SJCRH30 (cell line): ENCODE measurements at regions not wholly inside any gene's neighbourhood (a gene's known extent, or its start where the extent isn't known, plus 50 kb on each side); places are given as distances from the start of the nearest gene placed in this dataset.
A peak's percentile ranks its signal among the peaks of the same experiment; 100 is the strongest.

Experiments
- DNase-seq, 2 experiments: peaks; one replicate each; pipeline ENCODE4 v3.0.0-alpha.2; 2015 to 2020
- H3K27ac ChIP-seq: fragments of 250-450 bp; sonication (Bioruptor Pico); 2 replicates; pipeline ENCODE4 v1.5.1; 2020; ENCODE audit warnings: mild to moderate bottlenecking, moderate library complexity
- H3K27me3 ChIP-seq: fragments of 250-450 bp; sonication (Bioruptor Pico); 2 replicates; pipeline ENCODE4 v1.5.1; 2020; ENCODE audit warnings: mild to moderate bottlenecking, moderate library complexity
- H3K36me3 ChIP-seq: fragments of 250-450 bp; sonication (Bioruptor Pico); 2 replicates; pipeline ENCODE4 v1.5.1; 2020; ENCODE audit warnings: mild to moderate bottlenecking, moderate library complexity
- H3K4me1 ChIP-seq: fragments of 250-450 bp; sonication (Bioruptor Pico); 2 replicates; pipeline ENCODE4 v1.5.1; 2020; ENCODE audit warnings: mild to moderate bottlenecking, moderate library complexity
- H3K4me3 ChIP-seq: fragments of 250-450 bp; sonication (Bioruptor Pico); 2 replicates; pipeline ENCODE4 v1.5.1; 2020; ENCODE audit warnings: mild to moderate bottlenecking, moderate library complexity
- H3K9me3 ChIP-seq: fragments of 250-450 bp; sonication (Bioruptor Pico); replicated peaks from 2 replicates; pipeline ENCODE4 v1.5.1; 2020; ENCODE audit warnings: mild to moderate bottlenecking, moderate library complexity

DNA sequence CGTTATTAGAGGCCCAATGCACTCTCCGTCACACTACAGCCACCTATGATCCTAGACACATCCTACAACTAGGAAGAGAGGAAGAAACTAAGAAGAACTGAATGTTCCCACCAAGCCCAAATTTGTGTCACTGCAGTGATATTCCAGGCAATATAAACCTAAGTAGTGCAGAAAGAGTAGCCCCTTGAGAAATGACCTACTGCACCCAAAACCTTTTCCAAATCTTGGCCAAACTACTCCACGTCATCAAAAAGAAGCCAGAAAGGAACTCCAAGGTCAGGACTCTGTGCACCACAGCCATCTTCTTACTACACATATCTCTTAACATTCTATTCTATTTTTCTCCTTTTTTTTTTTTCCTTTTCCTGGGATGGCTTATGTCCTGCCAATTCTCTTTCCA lies 60.2 kb downstream of the ADAMTS1 start:
- no peaks in the 10 kb centered on the region for H3K4me1 ChIP-seq
- no peak for DNase-seq
- no peaks in the 10 kb centered on the region for H3K27me3 ChIP-seq
- H3K36me3 ChIP-seq, result no peaks in the 10 kb centered on the region
- H3K4me3 ChIP-seq, result no peak overlapping the region
- no peak overlapping the region for H3K27ac ChIP-seq
- peaks cover 8% of the 10 kb centered on the region; the same call in 1 of the 2 replicates for H3K9me3 ChIP-seq

DNA sequence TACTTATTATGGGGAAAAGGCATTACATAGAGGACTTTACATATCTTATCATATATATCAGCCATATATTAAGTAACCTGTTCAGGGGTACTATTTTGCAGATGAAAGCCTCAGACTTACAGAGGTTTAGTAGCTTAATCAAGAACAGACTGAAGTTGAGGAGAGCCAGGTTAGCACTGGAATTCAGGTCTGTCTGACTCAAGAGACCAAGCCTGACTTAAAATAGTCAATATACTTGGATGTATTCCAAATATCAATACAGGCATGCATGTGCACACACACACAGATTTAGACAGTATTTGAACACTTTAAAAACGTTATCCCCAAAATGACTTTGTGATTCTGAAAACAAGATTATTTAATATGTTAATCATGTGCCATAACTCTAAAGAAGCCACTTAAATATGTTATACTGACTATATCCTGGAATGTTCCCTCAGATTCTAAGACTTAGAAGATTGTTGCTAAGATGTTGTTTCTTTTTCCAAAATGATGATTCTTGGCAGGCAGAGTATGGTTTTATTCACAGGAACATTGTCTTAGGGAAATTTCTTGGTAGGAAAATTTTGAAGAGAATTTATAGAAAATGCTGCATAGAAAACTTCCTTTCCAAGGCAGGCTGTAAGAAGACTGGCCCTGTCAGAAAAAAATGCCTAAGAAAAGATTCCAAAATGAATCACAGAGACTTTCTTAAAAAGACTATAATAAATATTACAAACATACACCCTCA lies 61.6 kb downstream of the ADAMTS1 start:
- peaks cover 8% of the 10 kb centered on the region; the same call in 1 of the 2 replicates for H3K9me3 ChIP-seq
- H3K4me3 ChIP-seq, result no peak overlapping the region
- DNase-seq, result no peak
- no peaks in the 10 kb centered on the region for H3K36me3 ChIP-seq
- H3K27ac ChIP-seq, result no peak overlapping the region
- no peaks in the 10 kb centered on the region for H3K4me1 ChIP-seq
- no peaks in the 10 kb centered on the region for H3K27me3 ChIP-seq

DNA sequence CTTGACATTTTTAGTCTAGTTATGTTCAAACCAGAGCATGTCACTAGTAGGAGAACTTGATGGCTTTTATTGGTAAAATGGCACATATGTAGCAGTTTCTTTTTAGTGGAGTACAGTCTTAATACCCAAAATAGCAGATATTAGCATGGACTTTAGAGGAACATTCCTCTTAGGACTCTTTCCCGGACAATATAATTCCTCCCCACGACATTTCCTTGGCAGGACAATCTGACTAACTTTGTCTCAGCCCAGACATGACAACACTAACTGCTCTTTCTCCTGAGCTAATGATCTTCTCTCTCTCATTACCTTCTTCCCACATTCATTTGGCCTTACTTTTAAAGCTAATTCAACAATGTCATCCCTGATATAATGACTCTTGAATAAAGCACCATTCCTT lies 62.5 kb downstream of the ADAMTS1 start:
- no peak for DNase-seq
- Histone ChIP-seq H3K27me3 (no peaks in the 10 kb centered on the region), H3K4me1 (no peaks in the 10 kb centered on the region), H3K27ac (no peak overlapping the region), H3K36me3 (no peaks in the 10 kb centered on the region), H3K9me3 (peaks cover 8% of the 10 kb centered on the region; the same call in 1 of the 2 replicates), H3K4me3 (no peak overlapping the region)

DNA sequence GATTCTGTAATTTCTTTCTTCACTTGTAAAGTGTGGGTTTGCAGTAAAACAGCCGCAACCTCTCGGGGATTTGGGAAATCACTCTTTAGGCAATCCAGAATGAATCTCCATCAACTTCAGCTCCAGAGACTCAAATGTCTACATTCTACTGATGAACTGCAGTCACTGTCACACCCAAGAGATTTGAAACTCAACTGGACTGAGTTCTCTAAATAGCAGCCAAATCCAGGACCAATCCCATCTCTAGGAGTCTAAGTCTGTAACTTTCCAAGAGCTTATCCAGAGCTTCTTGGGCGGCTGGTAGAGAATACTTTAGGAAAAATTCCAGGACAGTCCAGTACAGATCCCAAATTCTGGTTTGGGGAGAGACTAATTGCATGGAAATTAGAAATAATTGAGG lies 62.9 kb downstream of the ADAMTS1 start:
- peaks cover 8% of the 10 kb centered on the region; the same call in 1 of the 2 replicates for H3K9me3 ChIP-seq
- no peak overlapping the region for H3K4me3 ChIP-seq
- DNase-seq, result no peak
- no peaks in the 10 kb centered on the region for H3K27me3 ChIP-seq
- H3K36me3 ChIP-seq, result no peaks in the 10 kb centered on the region
- no peak overlapping the region for H3K27ac ChIP-seq
- no peaks in the 10 kb centered on the region; the same call in 1 of the 2 replicates for H3K4me1 ChIP-seq

DNA sequence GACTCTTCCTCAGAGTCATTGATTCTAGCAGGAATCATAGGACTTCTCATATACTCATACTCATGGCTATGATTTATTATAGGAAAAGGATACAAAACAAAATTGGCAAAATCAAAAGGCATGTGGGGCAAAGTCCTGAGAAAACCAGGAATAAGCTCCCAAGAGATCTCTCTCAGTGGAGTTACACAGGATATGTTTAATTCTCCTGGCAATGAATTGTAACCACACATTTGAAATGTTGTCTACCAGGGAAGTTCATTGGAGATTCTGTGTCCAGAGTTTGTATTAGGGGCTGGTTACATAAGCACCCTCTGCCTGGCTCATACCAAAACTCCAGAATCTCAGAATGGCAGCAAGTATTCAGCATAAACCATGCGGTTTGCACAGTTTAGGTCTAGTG lies 63.9 kb downstream of the ADAMTS1 start:
- Histone ChIP-seq H3K4me1 (peaks cover 7% of the 10 kb centered on the region), H3K27me3 (no peaks in the 10 kb centered on the region), H3K27ac (no peak overlapping the region), H3K36me3 (no peaks in the 10 kb centered on the region; the same call in 1 of the 2 replicates), H3K9me3 (peaks cover 10% of the 10 kb centered on the region; the same call in 1 of the 2 replicates), H3K4me3 (no peak overlapping the region)
- no peak for DNase-seq

DNA sequence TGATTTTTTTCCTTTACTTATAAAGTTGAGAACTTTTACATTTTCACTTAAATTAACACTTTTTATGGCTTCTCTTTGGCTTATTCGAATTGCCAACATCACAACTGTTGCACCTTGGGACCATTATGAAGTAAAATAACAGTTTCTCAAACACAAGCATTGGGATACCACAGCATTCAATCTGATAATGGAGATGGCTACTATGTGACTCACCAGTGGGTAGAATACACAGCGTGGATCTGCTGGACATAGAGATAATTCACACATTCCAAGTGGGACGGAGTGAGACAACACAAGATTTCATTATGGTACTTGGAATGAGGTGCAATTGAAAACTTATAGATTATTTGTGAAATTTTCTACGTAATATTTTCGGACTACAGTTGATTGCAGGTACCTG lies 68.0 kb downstream of the ADAMTS1 start:
- DNase-seq, result no peak
- Histone ChIP-seq H3K27ac (peak overlapping the region; percentile 0), H3K4me3 (no peak overlapping the region), H3K9me3 (peaks cover 14% of the 10 kb centered on the region; the same call in 1 of the 2 replicates), H3K36me3 (no peaks in the 10 kb centered on the region; the same call in 1 of the 2 replicates), H3K27me3 (no peaks in the 10 kb centered on the region), H3K4me1 (peaks cover 18% of the 10 kb centered on the region)

DNA sequence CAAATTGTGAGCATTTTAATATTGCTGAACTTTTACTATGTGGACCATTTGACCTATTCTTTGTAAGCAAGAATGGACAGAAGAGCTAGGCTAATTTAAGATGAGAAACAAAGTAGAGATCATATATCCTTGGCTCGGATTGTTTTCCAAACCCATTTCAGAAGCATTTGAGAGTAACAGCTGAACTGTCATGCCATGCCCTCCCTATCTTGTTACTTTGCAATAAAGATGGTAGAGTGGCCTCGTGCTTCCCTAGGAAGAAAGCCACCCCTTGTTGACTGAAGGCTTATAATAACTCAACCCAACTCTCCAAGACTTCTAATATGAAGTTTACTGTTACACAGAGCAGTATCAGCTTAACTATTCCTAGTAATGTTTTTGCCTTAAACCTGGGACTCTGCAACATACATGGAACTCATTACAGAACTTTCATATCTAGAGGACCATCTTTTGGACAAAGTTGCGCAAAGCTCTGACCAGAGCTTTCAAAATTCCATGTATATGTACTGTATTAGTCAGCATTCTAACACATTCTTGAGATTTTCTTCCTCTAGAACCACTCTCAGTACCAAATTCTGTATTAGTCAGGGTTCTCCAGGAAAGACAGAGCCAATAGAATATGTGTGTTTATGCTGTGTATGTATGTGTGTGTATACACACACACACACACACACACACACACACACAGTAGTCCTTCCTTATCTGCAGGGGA lies 68.7 kb downstream of the ADAMTS1 start:
- Histone ChIP-seq H3K27me3 (no peaks in the 10 kb centered on the region), H3K27ac (peak overlapping the region; percentile 0), H3K36me3 (no peaks in the 10 kb centered on the region; the same call in 1 of the 2 replicates), H3K4me3 (no peak overlapping the region), H3K9me3 (peaks cover 14% of the 10 kb centered on the region; the same call in 1 of the 2 replicates), H3K4me1 (peaks cover 22% of the 10 kb centered on the region)
- DNase-seq, result peak in 1 of 2 experiments; percentile 40

DNA sequence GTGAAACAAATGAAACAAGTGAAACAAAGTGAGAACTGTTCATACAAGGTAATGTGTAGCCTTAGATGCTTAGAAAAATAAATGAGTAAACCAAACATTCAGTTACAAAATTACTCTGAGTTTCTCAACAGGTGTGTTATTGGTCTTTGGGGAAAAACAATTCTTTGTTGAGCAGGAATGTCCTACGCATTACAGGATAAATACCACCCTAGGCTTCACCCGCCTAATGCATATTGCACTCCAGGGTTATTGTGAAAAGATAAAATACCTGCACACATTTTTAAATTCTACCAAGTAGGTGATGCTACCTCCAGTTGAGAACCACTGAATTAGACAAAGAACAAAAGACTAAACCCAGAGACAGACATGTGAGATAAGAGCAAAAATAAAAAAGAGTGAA lies 72.2 kb downstream of the ADAMTS1 start:
- DNase-seq, result no peak
- Histone ChIP-seq H3K9me3 (0 out of 2 replicates have a peak, but pooled peaks cover 6% of the 10 kb centered on the region), H3K27ac (no peak overlapping the region), H3K27me3 (no peaks in the 10 kb centered on the region), H3K4me3 (no peak overlapping the region), H3K36me3 (no peaks in the 10 kb centered on the region; the same call in 1 of the 2 replicates), H3K4me1 (peaks cover 41% of the 10 kb centered on the region)

DNA sequence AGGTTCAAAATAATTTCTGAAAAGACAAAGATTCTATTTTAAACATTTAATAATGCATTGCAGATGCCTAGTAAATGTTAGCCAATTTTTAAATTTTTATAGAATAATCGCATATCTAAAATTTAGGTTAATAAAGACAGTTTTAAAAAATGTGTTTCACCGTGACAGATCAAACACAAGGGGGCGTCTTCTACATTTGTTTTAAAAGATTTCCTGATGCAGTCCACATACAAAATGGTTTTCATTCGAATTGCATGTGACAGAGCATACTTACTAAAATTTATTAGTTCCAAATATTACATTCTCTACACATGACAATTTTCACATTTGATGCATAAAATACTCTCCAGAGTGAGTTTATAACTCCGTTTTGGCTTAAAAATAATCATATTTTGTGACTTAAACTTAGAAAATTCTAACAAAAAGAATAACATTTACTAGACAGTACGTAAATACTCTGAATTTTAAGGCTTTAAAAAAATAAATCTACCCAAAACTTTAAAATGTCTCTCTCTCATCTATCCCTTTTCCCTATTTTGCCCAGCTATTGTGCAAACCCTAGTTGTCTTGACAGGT lies 75.5 kb downstream of the ADAMTS1 start:
- H3K27ac ChIP-seq, result peak overlapping the region; percentile 50
- no peak overlapping the region for H3K4me3 ChIP-seq
- H3K27me3 ChIP-seq, result no peaks in the 10 kb centered on the region
- peak; percentile 23 to 77 for DNase-seq
- 0 out of 2 replicates have a peak, but pooled peaks cover 3% of the 10 kb centered on the region for H3K9me3 ChIP-seq
- no peaks in the 10 kb centered on the region for H3K36me3 ChIP-seq
- peaks cover 37% of the 10 kb centered on the region for H3K4me1 ChIP-seq

DNA sequence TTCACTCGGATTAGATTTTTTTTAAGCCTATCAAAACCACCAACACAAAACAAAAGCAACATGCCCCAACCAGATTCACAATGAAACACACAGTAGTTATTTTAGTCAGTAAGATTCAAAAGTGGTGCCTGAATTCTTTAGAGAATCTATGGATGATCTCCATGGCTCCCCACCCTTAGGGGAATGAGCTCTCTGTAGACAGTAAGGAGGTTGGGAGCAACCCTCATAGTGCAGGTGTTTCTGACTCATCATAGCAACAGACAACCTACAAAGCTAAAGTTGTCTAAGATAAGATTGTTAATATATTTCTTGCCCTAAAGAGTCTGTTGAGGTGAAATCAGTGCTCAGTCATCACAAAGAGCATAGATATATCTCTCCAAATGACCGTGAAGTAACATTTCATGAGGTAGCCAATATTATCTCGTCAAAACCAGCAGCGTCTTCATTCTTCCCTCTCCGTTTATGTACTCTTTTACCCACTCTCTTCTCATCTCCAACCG lies 78.3 kb downstream of the ADAMTS1 start:
- no peak for DNase-seq
- Histone ChIP-seq H3K9me3 (no peaks in the 10 kb centered on the region), H3K36me3 (no peaks in the 10 kb centered on the region), H3K27me3 (no peaks in the 10 kb centered on the region), H3K4me3 (no peak overlapping the region), H3K4me1 (peaks cover 53% of the 10 kb centered on the region), H3K27ac (peak overlapping the region; percentile 3; the same call in 1 of the 2 replicates)

DNA sequence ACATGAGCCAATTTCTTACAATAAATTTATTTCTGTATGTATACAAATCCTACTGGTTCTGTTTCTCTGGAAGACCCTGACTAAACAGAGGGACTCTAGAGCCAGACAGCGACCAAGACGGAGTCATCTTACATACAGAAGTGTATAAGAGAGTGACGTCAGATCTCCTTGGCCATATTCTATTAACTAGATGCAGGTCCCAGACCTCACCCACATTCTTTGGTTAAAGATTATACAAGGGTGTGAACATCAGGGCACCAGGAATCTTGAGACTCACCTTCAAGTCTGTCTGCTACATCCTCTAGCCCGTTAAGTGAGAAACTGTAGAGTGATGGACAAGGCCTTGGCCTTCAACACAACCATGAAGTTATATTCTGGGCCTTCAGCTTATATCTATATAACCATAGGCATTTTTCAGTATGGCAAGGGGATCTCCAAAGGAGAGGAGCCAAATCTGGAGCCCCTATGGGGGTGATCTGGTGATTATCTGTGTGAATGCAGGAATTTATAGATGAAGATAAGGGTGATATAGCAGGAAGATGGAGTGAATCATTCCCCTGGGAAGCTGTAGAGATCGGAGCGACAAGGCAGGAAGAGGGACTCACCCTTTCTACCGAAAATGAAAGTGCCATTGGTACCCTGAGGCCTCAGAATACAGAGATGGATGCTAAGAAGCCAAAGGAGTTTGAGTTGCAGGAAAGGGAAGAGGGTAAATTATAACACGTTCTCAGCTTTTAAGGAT lies 83.9 kb downstream of the ADAMTS1 start:
- no peak for DNase-seq
- Histone ChIP-seq H3K4me1 (peaks cover 54% of the 10 kb centered on the region), H3K36me3 (no peaks in the 10 kb centered on the region), H3K27ac (peak overlapping the region; percentile 98), H3K9me3 (no peaks in the 10 kb centered on the region), H3K4me3 (peak overlapping the region; percentile 4; the same call in 1 of the 2 replicates), H3K27me3 (no peaks in the 10 kb centered on the region)

DNA sequence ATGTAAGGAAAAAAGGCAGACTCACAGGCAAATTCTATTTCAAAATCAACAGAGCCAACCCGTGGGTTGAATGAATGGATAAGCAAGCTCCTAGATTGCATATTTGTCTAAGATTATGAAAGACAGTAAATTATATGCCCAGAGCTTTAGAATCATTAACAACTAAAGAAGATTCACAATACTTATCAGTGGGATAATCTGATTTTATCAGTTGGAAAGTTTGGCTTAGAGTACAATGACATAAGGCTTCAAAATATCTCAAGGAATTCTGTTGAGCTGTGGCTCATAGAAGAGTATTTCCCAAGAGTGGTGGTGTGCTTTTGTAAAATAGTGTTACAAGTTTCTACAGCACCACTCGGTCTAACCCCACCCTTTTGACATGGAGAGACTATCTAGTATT lies 85.5 kb downstream of the ADAMTS1 start:
- Histone ChIP-seq H3K4me1 (peaks cover 69% of the 10 kb centered on the region), H3K27ac (no peak overlapping the region), H3K4me3 (no peak overlapping the region), H3K9me3 (no peaks in the 10 kb centered on the region), H3K27me3 (no peaks in the 10 kb centered on the region), H3K36me3 (no peaks in the 10 kb centered on the region)
- DNase-seq, result no peak

DNA sequence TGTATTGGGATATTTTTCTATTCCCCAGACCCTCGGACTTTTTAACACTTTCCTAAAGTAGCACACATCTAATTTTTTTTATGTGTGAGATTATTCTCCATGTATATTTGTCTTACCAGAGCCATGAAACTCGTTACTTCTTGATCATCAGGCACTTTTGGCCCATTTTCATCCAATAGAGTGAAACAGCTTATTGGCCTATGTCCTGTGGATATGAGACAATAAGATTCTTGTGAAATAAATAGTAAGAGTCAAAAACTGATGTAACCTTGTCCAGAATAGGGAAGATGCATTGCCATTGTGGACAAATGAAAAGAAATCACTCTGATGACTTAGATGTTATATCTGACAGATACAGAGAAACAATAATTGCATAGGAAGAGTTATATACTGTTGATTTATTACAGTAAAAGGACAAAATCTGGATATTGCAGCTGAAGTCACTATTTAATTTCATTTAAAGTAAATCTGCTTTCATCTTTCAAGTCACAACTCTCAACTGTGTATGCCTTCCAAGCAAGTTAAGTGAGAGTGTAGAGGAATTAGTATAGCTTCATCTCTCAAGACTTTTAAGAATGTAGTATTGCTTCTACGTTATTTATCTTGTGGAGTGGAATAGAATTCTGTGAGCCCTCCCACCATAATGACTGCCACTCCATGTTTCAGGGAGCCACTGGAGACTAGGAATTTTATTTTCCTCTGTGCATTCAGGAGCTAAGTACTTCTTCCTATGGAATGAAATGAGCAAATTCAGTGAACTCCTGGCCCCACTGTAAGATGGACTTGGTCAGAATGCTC lies 86.9 kb downstream of the ADAMTS1 start:
- no peaks in the 10 kb centered on the region for H3K27me3 ChIP-seq
- H3K27ac ChIP-seq, result no peak overlapping the region
- no peaks in the 10 kb centered on the region for H3K36me3 ChIP-seq
- H3K9me3 ChIP-seq, result no peaks in the 10 kb centered on the region
- no peak for DNase-seq
- no peak overlapping the region for H3K4me3 ChIP-seq
- peaks cover 68% of the 10 kb centered on the region for H3K4me1 ChIP-seq
